ENCODE measurements at regions not wholly inside any gene's neighbourhood (a gene's known extent, or its start where the extent isn't known, plus 50 kb on each side); places are given as distances from the start of the nearest gene placed in this dataset.

DNA sequence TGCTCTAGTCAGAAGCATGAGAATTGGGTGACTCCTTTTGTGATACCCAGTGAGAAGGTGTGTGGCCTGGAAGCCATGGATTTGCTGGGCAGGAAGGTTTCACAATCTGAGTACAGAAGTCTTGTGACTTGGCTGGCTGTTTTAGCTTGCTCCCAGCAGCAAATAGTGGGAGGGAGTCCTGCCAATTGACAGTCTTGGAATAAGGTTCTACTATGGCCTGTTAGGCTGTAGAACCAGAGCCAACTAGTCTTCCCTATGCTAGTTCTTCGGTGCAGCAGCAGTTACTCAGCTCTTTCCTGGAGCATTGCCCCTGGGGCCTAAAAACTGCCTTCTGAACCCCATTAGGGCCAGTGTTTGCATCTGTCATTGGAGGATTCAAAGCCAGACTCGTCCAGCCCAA, 1935.4 kb upstream of the PCDH20 start (continued):
- TF ChIP-seq ETS1 (IDR thresholded peaks at IDR 0.05) (no peak), ZNF331 (CRISPR knock-in tag; IDR thresholded peaks at IDR 0.05; ENCODE audit: low read depth) (no peak)

- no peaks in the 10 kb centered on the region for H3K9me2 ChIP-seq (ENCODE audit: insufficient read depth)
- H3K27ac ChIP-seq (ENCODE audit: low read depth): no peak overlapping the region
- H3K9me3 Mint-ChIP-seq: no peaks in the 10 kb centered on the region
- H3K27ac Mint-ChIP-seq: no peak overlapping the region
- H3K4me3 Mint-ChIP-seq: no peak overlapping the region
- no peaks in the 10 kb centered on the region for H3K36me3 ChIP-seq (ENCODE audit: insufficient read depth)
- H3K4me1 Mint-ChIP-seq: no peaks in the 10 kb centered on the region
- no peaks in the 10 kb centered on the region for H4K20me1 ChIP-seq (replicated peaks; ENCODE audit: insufficient read depth)
- no peaks in the 10 kb centered on the region for H3K27me3 Mint-ChIP-seq (ENCODE audit: insufficient read depth, low read depth, poor library complexity)
- H3K36me3 Mint-ChIP-seq (ENCODE audit: low read depth): no peaks in the 10 kb centered on the region
- H2AFZ ChIP-seq: no peak overlapping the region
- DNase-seq (ENCODE audit: low spot score) (no peak), ATAC-seq (no peak)
- no peak overlapping the region for H3K4me2 ChIP-seq
- no peaks in the 10 kb centered on the region for H3K27me3 ChIP-seq (ENCODE audit: insufficient read depth)
- H3K4me1 ChIP-seq (ENCODE audit: insufficient read depth): no peaks in the 10 kb centered on the region
- no peaks in the 10 kb centered on the region for H3K79me2 ChIP-seq (replicated peaks; ENCODE audit: insufficient read depth)
- no peak overlapping the region for H3K4me3 ChIP-seq
- H3F3A ChIP-seq (replicated peaks; ENCODE audit: low read depth): no peaks in the 10 kb centered on the region
- TF ChIP-seq CTCF (conservative IDR thresholded peaks at IDR 0.05; ENCODE audit: low read depth in 2 of 2): no peak
- TF ChIP-seq STAT1 (IDR thresholded peaks at IDR 0.05; ENCODE audit: unreplicated experiment): no peak
- no peak for TF ChIP-seq NANOG (IDR thresholded peaks at IDR 0.05; ENCODE audit: borderline replicate concordance)
- no peak for TF ChIP-seq ETS1 (IDR thresholded peaks at IDR 0.05)
- TF ChIP-seq ZNF114 (CRISPR knock-in tag; IDR thresholded peaks at IDR 0.05): no peak
- TF ChIP-seq CREB1 (CRISPR knock-in tag; IDR thresholded peaks at IDR 0.05; ENCODE audit: low read depth): no peak
- no peak for TF ChIP-seq EZH2 (IDR thresholded peaks at IDR 0.05; ENCODE audit: low read depth, unreplicated experiment)
- TF ChIP-seq ZNF331 (CRISPR knock-in tag; IDR thresholded peaks at IDR 0.05; ENCODE audit: low read depth): no peak
- TF ChIP-seq REST (IDR thresholded peaks at IDR 0.05; ENCODE audit: unreplicated experiment): no peak
- TF ChIP-seq EZH2phosphoT487 (IDR thresholded peaks at IDR 0.05; ENCODE audit: unreplicated experiment): no peak
- no peak for TF ChIP-seq JUNB (IDR thresholded peaks at IDR 0.05; ENCODE audit: unreplicated experiment)
- TF ChIP-seq POLR2AphosphoS5 (IDR thresholded peaks at IDR 0.05; ENCODE audit: low read depth): no peak
Observed at GRCh38 chr13:63345835-63346234, 1930.2 kb upstream of the PCDH20 start.

All from GM23338 (cell line).